ENCODE measurements at regions not wholly inside any gene's neighbourhood (a gene's known extent, or its start where the extent isn't known, plus 50 kb on each side); places are given as distances from the start of the nearest gene placed in this dataset.

GRCh38 chr22:49267996-49268395 lies 559.7 kb downstream of the BRD1 start:
- no peak for TF ChIP-seq CREB5 (CRISPR knock-in tag; IDR thresholded peaks at IDR 0.05; ENCODE audit: low read depth)
- TF ChIP-seq PPARA (CRISPR knock-in tag; IDR thresholded peaks at IDR 0.05; ENCODE audit: borderline replicate concordance), result no peak
- no peak for TF ChIP-seq ZC3H10 (CRISPR knock-in tag; IDR thresholded peaks at IDR 0.05)
- TF ChIP-seq ISL1 (CRISPR knock-in tag; IDR thresholded peaks at IDR 0.05), result no peak
- no peak for TF ChIP-seq ESRRG (CRISPR knock-in tag; IDR thresholded peaks at IDR 0.05)
- TF ChIP-seq ZNF70 (CRISPR knock-in tag; IDR thresholded peaks at IDR 0.05), result no peak
- TF ChIP-seq GLIS3 (CRISPR knock-in tag; IDR thresholded peaks at IDR 0.05), result no peak
- no peak for TF ChIP-seq ARNTL (CRISPR knock-in tag; IDR thresholded peaks at IDR 0.05; ENCODE audit: borderline replicate concordance, low read depth)
- TF ChIP-seq TOX (CRISPR knock-in tag; IDR thresholded peaks at IDR 0.05; ENCODE audit: borderline replicate concordance), result no peak
- no peak for TF ChIP-seq TCF4 (CRISPR knock-in tag; IDR thresholded peaks at IDR 0.05; ENCODE audit: borderline replicate concordance)
- TF ChIP-seq RARB (CRISPR knock-in tag; IDR thresholded peaks at IDR 0.05), result no peak
- no peak for TF ChIP-seq ZFP3 (CRISPR knock-in tag; IDR thresholded peaks at IDR 0.05)
- ATAC-seq, result no peak

- no peak for ATAC-seq
Observed at GRCh38 chr22:49266561-49267519, 560.8 kb downstream of the BRD1 start.

GRCh38 chr22:49264696-49265095 lies 563.0 kb downstream of the BRD1 start:
- no peak for TF ChIP-seq BACH2 (CRISPR knock-in tag; IDR thresholded peaks at IDR 0.05; ENCODE audit: borderline replicate concordance)

More at GRCh38 chr22:49266561-49267519, 560.8 kb downstream of the BRD1 start:
- no peak for TF ChIP-seq ESRRG (CRISPR knock-in tag; IDR thresholded peaks at IDR 0.05)
- TF ChIP-seq TSHZ2 (CRISPR knock-in tag; IDR thresholded peaks at IDR 0.05), result no peak
- no peak for TF ChIP-seq ARNTL (CRISPR knock-in tag; IDR thresholded peaks at IDR 0.05; ENCODE audit: borderline replicate concordance, low read depth)
- TF ChIP-seq PPARA (CRISPR knock-in tag; IDR thresholded peaks at IDR 0.05; ENCODE audit: borderline replicate concordance), result no peak
- no peak for TF ChIP-seq ZFP30 (CRISPR knock-in tag; IDR thresholded peaks at IDR 0.05)

GRCh38 chr22:49263101-49263500 lies 564.6 kb downstream of the BRD1 start:
- TF ChIP-seq ZNF70 (CRISPR knock-in tag; IDR thresholded peaks at IDR 0.05), result no peak
- TF ChIP-seq ZFP30 (CRISPR knock-in tag; IDR thresholded peaks at IDR 0.05), result no peak
- no peak for ATAC-seq

More at GRCh38 chr22:49264696-49265095, 563.0 kb downstream of the BRD1 start:
- ATAC-seq, result no peak

GRCh38 chr22:49262167-49262566 lies 565.5 kb downstream of the BRD1 start:
- no peak for ATAC-seq
- TF ChIP-seq CREB5 (CRISPR knock-in tag; IDR thresholded peaks at IDR 0.05; ENCODE audit: low read depth) (no peak), OSR1 (CRISPR knock-in tag; IDR thresholded peaks at IDR 0.05) (no peak), ISL1 (CRISPR knock-in tag; IDR thresholded peaks at IDR 0.05) (no peak), CSRNP3 (CRISPR knock-in tag; IDR thresholded peaks at IDR 0.05) (no peak), RARB (CRISPR knock-in tag; IDR thresholded peaks at IDR 0.05) (no peak), ZFP3 (CRISPR knock-in tag; IDR thresholded peaks at IDR 0.05) (no peak), ESRRG (CRISPR knock-in tag; IDR thresholded peaks at IDR 0.05) (no peak), ZNF70 (CRISPR knock-in tag; IDR thresholded peaks at IDR 0.05) (no peak), GLIS3 (CRISPR knock-in tag; IDR thresholded peaks at IDR 0.05) (no peak), TCF4 (CRISPR knock-in tag; IDR thresholded peaks at IDR 0.05; ENCODE audit: borderline replicate concordance) (no peak), TSHZ2 (CRISPR knock-in tag; IDR thresholded peaks at IDR 0.05) (no peak), ARNTL (CRISPR knock-in tag; IDR thresholded peaks at IDR 0.05; ENCODE audit: borderline replicate concordance, low read depth) (no peak), CSDC2 (CRISPR knock-in tag; IDR thresholded peaks at IDR 0.05) (no peak), ZNF565 (CRISPR knock-in tag; conservative IDR thresholded peaks at IDR 0.05; ENCODE audit: low read depth) (no peak), ZNF8 (CRISPR knock-in tag; IDR thresholded peaks at IDR 0.05) (no peak), SNAI2 (CRISPR knock-in tag; IDR thresholded peaks at IDR 0.05) (no peak), TOX (CRISPR knock-in tag; IDR thresholded peaks at IDR 0.05; ENCODE audit: borderline replicate concordance) (no peak), BACH2 (CRISPR knock-in tag; IDR thresholded peaks at IDR 0.05; ENCODE audit: borderline replicate concordance) (no peak), PPARA (CRISPR knock-in tag; IDR thresholded peaks at IDR 0.05; ENCODE audit: borderline replicate concordance) (no peak), ZC3H10 (CRISPR knock-in tag; IDR thresholded peaks at IDR 0.05) (no peak)

Data from SK-N-SH treated with all-trans-retinoic acid at 6 μM for 48 hours (cell line).